ENCODE measurements at regions not wholly inside any gene's neighbourhood (a gene's known extent, or its start where the extent isn't known, plus 50 kb on each side); places are given as distances from the start of the nearest gene placed in this dataset.
"Not testable (repeated sequence)": the region's sequence is repeated elsewhere in the genome, so short reads cannot be mapped to it uniquely, and the experiment has no call there.

- DNase-seq; intact Hi-C loops (cut with DNase I): not testable (repeated sequence)
These were observed 198.0 kb downstream of the MEIS1 start for GRCh38 chr2:66632882-66633281.

GRCh38 chr2:66633631-66634030 is 198.7 kb downstream of the MEIS1 start:
- intact Hi-C loops (cut with DNase I), result no loop called here
- DNase-seq, result no peak

- intact Hi-C loops (cut with DNase I), result no loop called here
These were observed 199.9 kb downstream of the MEIS1 start for GRCh38 chr2:66634784-66635183.

GRCh38 chr2:66641685-66642084 is 206.8 kb downstream of the MEIS1 start:
- intact Hi-C loops (cut with DNase I), result no loop called here
- no peak for DNase-seq

More at GRCh38 chr2:66634784-66635183, 199.9 kb downstream of the MEIS1 start:
- DNase-seq, result no peak

- intact Hi-C loops (cut with DNase I); DNase-seq: not testable (repeated sequence)
These were observed 213.2 kb downstream of the MEIS1 start for GRCh38 chr2:66648081-66648480.

- intact Hi-C loops (cut with DNase I), result no loop called here
- DNase-seq, result no peak
These were observed 214.1 kb downstream of the MEIS1 start for GRCh38 chr2:66649006-66649405.

- DNase-seq, result no peak
- intact Hi-C loops (cut with DNase I), result no loop called here
These were observed 216.4 kb downstream of the MEIS1 start for GRCh38 chr2:66651295-66651694.

- DNase-seq, result no peak
- intact Hi-C loops (cut with DNase I), result no loop called here
These were observed 225.9 kb downstream of the MEIS1 start for GRCh38 chr2:66660804-66661203.

- intact Hi-C loops (cut with DNase I), result no loop called here
- no peak for DNase-seq
These were observed 226.6 kb downstream of the MEIS1 start for GRCh38 chr2:66661253-66662173.

- intact Hi-C loops (cut with DNase I), result no loop called here
- no peak for DNase-seq
These were observed 230.4 kb downstream of the MEIS1 start for GRCh38 chr2:66665124-66665984.

GRCh38 chr2:66667301-66667700 is 232.4 kb downstream of the MEIS1 start:
- intact Hi-C loops (cut with DNase I), result no loop called here
- no peak for DNase-seq

GRCh38 chr2:66673286-66673685 is 238.4 kb downstream of the MEIS1 start:
- DNase-seq, result no peak
- intact Hi-C loops (cut with DNase I), result no loop called here

- DNase-seq, result no peak
- intact Hi-C loops (cut with DNase I), result no loop called here
These were observed 239.2 kb downstream of the MEIS1 start for GRCh38 chr2:66674087-66674486.

GRCh38 chr2:66675591-66675990 is 240.7 kb downstream of the MEIS1 start:
- intact Hi-C loops (cut with DNase I), result no loop called here
- DNase-seq, result no peak

GRCh38 chr2:66679442-66679841 is 244.5 kb downstream of the MEIS1 start:
- intact Hi-C loops (cut with DNase I), result no loop called here
- no peak for DNase-seq

GRCh38 chr2:66682476-66682875 is 247.6 kb downstream of the MEIS1 start:
- intact Hi-C loops (cut with DNase I), result no loop called here
- DNase-seq, result no peak

- intact Hi-C loops (cut with DNase I), result no loop called here
- DNase-seq, result no peak
These were observed 248.1 kb downstream of the MEIS1 start for GRCh38 chr2:66683064-66683463.

- intact Hi-C loops (cut with DNase I), result no loop called here
- no peak for DNase-seq
These were observed 248.7 kb downstream of the MEIS1 start for GRCh38 chr2:66683599-66683998.

GRCh38 chr2:66684289-66684688 is 249.4 kb downstream of the MEIS1 start:
- DNase-seq, result no peak
- intact Hi-C loops (cut with DNase I), result no loop called here

GRCh38 chr2:66686755-66687154 is 251.8 kb downstream of the MEIS1 start:
- intact Hi-C loops (cut with DNase I), result no loop called here

More at GRCh38 chr2:66686755-66687154, 251.8 kb downstream of the MEIS1 start:
- DNase-seq, result no peak

Measured in head of caudate nucleus (tissue), 42 donors.